GM19372 (cell line): ENCODE measurements at regions not wholly inside any gene's neighbourhood (a gene's known extent, or its start where the extent isn't known, plus 50 kb on each side); places are given as distances from the start of the nearest gene placed in this dataset.
"Not testable (repeated sequence)": the region's sequence is repeated elsewhere in the genome, so short reads cannot be mapped to it uniquely, and the experiment has no call there.

Experiments
- ATAC-seq: cut with Tn5 transposase; IDR thresholded peaks from one replicate; pipeline ENCODE4 v1.9.1; 2021; ENCODE audit warnings: mild to moderate bottlenecking, low read depth, moderate library complexity; ENCODE audit not compliant: unreplicated experiment

DNA sequence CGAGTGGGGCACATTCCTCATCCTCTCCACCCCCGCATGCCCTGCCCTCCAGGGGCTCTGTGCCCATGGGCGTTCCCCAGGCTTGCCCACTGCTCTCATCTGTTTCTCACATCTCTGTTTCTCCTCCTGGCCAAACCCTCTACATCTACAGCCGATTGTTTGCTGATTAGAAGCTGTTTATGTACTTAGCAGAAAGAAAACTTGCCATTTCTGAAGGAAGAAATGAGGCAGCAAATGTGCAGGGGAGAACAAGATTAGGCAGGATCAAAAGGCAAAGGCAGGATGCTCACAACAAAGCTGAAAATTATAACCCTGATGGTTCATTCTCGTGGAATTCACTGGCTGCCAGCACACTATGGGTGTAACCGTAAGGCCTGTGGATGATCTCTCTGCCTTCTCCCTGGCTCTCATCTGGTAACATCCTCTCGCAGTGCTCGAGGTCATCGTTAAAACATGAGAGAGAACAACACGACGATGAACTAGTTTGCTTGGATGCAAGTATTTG lies 111.6 kb upstream of the KLF14 start:
- no peak for ATAC-seq

DNA sequence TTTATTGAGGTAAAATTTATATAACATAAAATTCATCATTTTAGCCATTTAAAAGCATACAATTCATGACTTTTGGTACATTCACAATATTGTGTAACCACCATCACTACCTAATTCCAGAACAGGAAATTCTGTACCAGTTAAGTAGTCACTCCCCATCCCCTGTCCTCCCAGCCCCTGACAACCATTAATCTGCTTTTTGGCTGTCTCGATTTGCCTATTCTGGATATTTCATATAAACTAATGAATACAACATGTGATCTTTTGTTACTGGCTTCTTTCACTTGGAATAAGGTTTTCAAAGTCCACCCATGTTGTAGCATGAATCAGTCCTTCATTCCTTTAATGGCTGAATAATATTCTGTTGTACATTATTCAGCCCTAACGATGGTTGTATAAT lies 115.6 kb upstream of the KLF14 start:
- no peak for ATAC-seq

DNA sequence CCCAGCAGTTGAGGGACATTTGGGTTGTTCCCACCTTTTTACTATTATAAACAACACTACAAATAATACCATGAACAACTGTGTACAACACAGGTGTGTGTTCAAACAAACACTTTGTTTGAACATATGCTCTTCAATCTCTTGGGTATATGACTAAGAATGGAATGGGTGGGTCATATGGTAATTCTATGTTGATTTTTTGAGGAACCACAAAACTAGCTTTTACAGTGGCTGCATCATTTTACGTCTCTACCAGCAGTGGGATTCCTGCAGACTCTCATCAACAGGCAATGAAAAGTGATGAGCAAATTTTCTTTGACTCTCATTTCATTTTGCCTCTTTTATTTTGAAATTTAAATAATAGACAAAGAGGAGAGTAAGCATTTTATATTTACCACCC lies 116.9 kb upstream of the KLF14 start:
- ATAC-seq: no peak

DNA sequence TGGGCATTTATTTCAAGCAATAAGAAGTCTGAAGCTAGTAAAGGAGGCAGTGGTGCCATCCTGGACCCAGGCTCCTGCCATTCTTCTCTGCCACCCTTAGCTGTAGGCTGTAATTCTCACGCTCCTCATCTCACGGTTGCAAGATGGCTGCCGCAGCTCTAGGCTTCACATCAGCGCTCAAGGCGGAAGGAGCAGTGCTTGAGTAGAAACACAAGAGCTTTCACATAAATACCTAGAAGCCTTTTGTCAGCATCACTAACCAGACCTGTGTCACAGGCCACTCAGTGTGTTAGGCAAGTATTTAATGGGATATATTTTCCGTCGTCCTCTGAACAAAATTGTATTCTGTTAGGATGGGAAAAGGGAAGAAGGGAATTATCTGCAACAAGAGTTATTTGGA lies 118.9 kb upstream of the KLF14 start:
- no peak for ATAC-seq

DNA sequence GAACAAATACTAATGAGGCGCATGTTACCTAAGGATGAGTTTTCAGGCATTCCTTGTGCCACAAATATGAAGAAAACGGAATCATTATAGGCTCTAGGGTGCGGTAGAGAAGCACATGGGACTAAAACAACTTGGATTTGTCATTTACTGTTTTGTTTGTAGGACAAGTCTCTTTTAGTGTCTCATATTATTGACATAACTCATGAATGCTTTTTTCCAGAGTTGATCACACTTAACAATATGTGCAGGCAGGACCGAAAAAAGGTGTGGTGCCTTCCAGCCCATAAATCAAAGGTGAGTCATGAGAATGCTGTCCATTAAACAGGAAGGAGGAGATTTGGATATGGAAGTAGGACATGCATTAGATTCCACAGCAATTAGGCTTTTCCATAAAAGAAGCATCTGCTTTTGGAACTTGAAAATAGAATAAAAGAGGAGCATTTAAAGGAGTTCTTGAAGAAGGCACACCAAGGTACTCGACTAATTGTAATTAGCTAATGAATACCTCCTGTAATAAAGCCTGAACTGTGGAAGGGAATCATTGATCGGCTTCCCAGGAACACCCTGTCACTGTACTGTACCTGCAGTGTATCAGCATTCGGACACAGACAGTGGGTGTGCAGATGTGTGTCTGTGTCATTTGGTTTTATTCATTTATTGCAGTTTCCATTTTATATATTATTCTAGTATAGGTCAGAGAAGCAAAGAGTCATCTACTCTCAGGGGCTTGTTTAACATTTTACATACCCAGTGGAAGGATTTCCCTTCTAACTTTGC lies 119.7 kb upstream of the KLF14 start:
- ATAC-seq: no peak

DNA sequence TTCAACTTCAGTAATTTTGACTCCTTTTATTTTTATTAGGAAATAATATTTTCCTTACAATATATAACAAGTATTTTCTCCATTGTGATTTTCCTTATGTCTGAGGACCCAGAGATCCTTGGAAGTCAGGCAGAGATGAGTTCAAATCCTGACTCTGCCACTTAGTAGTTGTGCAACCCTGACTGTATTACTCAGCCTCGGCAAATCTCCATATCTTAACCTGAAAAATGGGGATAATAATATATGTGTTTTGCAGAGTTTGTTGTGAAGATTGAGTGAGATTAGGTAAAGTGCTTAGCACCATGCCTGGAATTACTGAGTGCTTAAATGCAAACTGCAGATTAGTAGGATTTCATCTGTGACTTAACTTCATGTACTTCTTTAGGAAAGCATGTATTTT lies 120.5 kb upstream of the KLF14 start:
- ATAC-seq: no peak

DNA sequence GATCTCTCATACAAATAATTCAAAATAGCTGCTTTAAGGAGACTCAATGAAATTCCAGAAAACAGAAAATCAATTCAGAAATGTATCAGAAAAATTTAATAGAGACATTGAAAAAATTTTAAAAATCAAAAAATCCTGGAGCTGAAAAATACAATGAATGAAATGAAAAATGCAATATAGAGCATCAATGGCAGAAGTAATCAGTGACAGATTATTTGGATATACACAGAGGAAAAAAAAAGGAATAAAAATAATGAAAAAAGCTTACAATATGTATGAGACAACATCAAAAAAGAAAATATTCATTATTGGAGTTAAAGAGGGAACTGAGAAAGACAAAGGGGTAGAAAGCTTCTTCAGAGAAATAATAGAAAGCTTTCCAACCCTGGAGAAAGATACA lies 122.9 kb upstream of the KLF14 start:
- no peak for ATAC-seq

DNA sequence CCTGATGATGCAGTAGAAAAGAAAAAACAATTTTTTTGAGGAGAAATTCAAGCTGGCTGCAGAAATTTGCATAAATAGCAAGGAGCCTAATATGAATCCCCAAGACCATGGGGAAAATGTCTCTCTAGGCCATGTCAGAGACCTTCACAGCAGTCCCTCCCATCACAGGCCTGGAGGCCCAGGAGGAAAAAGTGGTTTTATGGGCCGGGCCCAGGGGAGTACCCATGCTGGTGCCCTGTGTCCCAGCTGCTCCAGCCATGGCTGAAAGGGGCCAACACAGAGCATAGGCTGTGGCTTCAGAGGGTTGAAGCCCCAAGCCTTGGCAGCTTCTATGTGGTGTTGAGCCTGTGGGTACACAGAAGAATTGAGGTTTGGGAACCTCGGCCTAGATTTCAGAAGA lies 126.8 kb upstream of the KLF14 start:
- ATAC-seq: not testable (repeated sequence)

DNA sequence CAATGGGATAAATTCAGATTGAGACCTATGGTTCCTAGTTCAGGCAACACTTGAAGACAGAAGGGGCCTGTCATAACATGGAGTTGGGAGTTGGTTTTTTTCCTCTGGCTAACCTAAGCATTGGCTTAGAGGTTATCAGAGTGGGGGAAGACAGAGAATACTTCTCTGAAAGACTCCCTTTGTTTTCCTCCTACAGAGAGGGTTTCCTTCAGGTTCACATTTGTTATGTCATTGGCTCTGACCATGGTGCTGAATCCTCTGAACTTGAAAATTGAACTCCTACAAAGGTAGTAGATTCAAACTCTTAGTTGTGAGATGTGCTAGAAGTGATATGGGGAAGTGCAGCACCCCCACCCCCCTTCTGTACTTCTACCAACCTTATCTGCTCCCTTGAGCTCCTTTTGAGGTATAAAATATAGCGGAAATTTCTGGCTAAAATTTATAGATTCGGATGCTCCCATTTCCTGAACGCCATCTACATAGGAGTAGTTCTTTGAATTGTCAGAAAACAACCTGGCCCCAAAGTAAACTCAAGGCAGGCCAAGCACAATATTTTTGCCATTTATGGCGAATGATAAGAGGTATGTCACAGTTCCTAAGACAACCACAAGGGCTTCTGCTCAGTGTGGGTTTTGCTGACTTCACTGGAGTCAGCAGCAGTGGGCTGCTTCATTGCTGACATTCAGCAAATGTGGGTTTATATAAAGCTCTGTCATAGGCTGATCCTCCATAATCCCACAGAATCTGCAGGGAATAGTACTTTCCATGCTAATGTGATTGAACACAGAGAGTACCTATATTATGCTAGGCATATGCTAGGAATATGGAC lies 131.6 kb upstream of the KLF14 start:
- ATAC-seq: no peak

DNA sequence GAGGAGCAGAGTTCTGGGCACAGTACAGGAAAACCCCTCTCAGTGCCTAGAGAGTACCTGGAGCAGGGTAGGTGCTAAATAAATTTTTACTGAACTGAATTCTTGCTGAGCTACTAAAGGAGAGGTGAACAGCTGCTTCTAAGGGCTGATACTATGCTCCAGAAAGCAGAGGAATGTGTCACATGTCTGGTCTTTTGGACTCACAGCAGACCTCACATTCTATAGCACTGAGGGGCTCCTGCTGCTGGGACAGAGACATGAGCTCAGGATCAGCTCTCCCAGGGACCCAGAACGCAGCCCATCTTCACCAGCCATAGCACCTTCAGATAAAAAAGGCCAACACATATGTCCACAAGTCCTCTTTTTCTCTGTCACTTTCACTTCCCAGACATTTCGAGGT lies 133.0 kb upstream of the KLF14 start:
- ATAC-seq: no peak

DNA sequence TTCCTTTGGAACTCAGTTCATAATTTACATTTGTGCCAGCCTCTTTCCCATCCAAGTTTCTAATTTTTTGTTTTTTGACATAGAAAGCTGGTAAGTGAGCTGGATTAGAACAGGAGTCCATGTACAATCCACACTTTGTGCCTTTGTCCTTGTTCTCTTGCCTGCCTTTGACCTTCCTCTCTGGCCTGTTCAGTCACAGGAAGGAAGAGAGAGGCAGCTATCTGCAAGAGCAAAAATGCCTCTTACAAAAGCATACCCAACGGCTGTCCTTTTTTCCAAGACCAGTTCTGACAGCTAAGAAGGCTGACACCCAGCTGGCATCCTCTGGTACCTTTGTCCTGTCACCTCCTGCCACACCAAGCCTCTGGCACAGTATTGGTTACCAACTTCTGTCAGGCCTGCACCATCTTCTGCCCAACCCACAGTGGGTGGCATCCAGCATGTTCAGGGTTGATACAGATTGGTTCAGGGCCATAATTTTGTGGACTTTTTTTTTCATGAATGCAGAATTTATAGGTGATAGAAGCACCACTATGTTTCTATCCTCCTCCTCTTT lies 133.7 kb upstream of the KLF14 start:
- no peak for ATAC-seq

DNA sequence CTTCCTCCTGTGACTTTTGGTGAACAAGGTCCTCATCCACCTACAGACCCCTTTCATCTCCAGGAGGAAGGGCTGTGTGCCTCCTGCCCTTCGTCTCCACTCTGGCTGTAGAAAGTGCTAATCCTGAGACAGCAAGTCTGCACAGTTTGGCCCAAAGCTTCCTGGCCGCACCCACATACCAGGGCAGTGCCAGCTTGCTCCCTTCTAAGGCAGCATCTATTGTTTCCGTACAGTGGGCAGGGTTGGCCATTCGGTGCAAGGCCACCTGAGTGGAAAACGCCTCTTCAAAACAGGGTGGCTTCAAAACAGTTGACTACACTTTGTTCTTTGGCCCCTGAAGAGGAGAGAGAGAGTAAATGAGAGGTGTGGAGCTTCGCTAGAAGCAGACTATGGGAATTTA lies 134.1 kb upstream of the KLF14 start:
- ATAC-seq: no peak

DNA sequence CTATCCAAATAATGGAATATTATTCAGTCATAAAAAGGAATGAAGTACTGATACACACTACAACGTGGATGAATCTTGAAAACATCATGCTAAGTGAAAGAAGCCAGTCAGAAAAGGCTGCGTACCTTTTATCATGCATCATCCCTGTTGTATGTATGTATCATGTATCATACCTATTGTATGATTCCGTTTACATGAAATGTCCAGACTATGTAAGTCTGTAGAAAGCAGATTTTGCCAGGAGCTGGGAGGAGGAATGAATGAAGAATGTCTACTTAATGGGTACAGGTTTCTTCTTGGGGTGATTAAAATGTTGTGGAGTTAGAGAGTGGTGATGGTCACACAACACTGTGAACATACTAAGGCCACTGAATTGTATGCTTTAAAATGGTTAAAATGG lies 135.9 kb upstream of the KLF14 start:
- no peak for ATAC-seq

DNA sequence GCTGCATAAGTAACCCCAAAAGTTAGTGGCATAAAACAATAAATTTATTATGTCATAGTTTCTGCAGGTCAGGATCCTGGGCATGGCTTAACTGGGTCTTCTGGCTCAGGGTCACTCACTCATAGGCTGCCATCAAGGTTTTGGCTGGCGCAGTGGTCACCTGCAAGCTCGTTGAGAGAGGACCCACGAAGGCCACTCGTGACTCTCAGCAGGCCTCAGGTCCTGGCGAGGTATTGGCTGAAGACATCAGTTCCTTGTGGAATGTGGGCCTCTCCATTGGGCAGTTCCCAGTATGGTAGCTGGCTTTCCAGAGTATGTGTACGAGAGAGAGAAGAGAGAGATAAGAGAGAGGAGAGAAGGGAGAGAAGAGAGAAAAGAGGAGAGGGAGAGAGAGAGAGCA lies 138.3 kb upstream of the KLF14 start:
- no peak for ATAC-seq

DNA sequence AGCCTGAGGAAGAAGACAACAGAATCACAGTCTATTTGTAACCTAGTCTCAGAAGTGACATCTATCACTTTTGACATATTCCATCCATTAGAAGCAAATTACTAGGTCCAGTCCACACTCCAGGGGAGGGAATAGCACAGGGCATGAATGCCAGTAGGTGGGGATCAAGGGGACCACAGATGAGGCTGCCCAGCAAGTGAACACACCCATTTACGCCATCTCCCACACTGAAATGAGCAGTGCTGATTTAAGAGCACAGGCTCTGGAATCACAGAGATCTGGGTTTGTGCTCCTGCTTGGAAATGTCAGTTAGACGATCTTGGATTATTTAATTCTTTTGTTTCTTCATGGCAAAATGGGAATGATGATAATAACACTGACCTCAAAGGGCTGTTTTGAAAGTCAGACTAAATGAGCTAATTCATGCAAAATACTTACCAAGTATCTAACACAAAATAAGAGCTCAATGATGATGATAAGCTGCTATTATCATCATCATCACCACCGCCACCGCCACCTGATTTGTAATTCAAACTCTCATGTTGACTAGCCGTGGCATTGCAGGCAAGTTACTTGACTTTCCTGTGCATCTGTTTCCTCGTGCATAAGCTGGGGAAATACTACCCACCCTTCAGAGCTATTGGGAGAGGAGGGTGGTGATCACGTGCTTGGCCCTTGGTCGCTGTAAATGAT lies 138.9 kb upstream of the KLF14 start:
- ATAC-seq: no peak

DNA sequence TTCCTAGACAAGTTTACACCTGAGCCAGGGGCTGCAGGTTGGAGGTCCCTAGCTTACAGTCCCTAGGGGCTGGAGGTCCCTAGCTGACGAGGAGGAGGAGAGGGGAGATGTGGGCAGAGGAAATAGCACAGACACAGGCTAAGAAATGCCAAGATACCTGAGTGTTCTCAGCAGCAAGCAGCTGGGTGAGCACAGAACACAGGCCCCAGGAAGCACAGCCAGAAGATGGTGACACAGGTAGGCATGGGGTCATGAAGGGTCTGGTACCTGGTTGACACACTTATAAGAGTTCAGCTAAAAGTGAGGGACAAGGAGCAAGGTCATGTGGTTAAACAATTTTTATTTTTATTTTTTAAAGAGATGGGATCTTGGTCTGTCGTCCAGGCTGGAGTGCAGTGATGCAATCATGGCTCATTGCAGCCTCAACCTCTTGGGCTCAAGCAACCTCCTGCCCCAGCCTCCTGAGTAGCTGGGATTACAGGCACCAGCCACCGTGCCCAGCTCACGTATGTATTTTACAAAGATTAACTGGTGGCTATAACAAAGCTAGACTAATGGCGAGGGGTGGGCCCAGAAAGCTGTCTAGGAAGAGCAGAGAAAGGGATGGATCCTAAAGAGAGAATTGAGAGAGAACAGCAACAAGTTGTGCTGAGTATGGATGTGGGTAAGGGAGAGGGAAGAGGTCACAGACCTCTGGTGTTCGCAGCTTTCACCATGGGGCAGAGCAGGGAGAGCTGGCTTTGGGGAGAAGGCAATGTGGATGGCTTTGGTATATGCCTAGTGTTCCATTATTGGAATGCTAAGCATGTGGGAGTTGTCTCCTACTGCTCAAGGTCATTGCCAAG lies 140.3 kb upstream of the KLF14 start:
- no peak for ATAC-seq

DNA sequence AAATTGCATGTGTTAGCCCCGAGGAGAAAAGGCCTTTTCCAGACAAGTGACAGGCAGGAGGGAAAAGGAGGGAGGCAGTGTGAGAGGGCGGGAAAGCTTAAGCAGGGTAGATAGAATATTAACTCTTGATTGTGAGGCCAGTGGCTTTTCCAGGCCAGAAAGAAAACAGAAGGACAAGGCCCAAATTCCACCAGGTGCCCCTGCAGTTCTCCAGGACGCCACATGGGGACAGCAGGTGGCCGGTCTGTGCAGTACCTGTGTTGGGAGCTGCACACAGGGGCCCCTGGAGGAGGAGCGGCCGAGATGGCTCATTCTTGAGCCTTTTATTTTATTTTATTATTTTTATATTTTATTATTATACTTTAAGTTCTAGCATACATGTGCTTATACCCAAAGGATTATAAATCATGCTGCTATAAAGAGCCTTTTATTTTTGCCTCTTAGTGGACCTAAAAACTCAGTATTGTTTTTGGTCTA lies 141.3 kb upstream of the KLF14 start:
- no peak for ATAC-seq

DNA sequence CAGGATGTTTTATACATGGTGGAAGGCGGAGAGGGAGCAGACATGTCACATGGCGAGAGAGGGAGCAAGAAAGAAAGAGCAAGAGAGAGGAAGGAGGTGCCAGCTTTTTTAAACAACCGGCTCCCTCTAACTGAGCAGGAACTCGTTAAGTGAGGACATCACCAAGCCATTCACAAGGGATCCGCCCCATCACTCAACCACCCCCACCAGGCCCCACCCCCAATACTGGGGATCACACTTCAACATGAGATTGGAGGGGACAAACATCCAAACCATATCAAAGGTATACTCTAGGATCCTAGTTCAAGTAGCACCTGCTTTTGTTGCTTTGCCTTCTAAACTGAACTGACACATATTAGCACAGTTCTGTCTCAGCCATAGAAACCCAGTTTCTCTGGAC lies 141.9 kb upstream of the KLF14 start:
- no peak for ATAC-seq

DNA sequence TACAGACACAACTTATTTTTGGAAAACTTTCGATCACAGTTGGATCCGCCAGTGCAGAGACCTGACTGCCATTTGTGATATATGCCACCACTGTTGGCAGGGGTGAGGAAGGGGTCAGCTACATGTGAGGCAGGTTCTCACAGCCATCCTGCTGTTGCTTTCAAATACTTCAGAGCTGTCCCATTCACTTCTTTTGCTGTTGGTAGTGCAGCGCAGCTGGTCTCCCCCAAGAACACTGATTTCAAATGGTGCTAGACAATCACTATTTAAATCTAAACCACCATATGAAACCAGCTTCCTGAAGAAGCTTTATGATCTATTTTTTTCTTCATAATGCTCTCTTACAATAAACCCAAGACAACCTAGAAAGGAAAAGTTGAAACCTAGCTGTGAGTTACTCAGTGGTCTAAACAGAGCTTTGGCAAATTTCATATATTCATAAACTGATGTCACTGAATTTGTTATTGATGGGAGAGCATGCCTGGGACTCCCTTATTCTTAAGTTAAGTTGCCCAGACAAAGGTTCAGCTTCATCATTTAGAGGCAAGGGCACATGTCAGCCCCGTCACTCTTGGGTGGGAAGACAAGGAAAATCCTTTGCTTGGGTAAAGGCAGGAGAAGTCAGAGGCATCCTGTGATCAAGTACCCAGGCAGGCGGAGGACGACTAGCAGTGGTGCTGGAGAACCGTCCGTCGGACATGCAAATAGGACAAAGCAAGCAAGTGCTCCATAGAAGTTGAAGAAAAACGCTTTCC lies 143.4 kb upstream of the KLF14 start:
- ATAC-seq: no peak
